Skeletal muscle satellite cell (primary cell): ENCODE measurements at regions not wholly inside any gene's neighbourhood (a gene's known extent, or its start where the extent isn't known, plus 50 kb on each side); places are given as distances from the start of the nearest gene placed in this dataset.

ENCODE experiments used
- H3K27me3 ChIP-seq: 2 replicates; pipeline ENCODE4 v1.7.0; 2013; ENCODE audit warnings: low read length; ENCODE audit not compliant: control insufficient read depth, insufficient read depth
- H3K36me3 ChIP-seq: 2 replicates; pipeline ENCODE4 v1.7.0; 2013; ENCODE audit warnings: mild to moderate bottlenecking, control low read depth, low read length; ENCODE audit not compliant: insufficient read depth
- H3K4me1 ChIP-seq: 2 replicates; pipeline ENCODE4 v1.7.0; 2013; ENCODE audit warnings: low read length; ENCODE audit not compliant: control insufficient read depth, insufficient read depth
- H3K4me2 ChIP-seq: 2 replicates; pipeline ENCODE4 v1.7.0; 2013; ENCODE audit warnings: mild to moderate bottlenecking, low read length
- H3K4me3 ChIP-seq: 2 replicates; pipeline ENCODE4 v1.7.0; 2013; ENCODE audit warnings: low read length
- H3K9ac ChIP-seq: 2 replicates; pipeline ENCODE4 v1.7.0; 2013; ENCODE audit warnings: mild to moderate bottlenecking, low read depth, low read length, moderate library complexity
- H3K9me3 ChIP-seq: replicated peaks from 2 replicates; pipeline ENCODE4 v1.7.0; 2013; ENCODE audit warnings: mild to moderate bottlenecking, control low read depth, low read length

GRCh38 chr7:92992483-92992882, 125.3 kb downstream of the SAMD9 start:
- Histone ChIP-seq H3K36me3 (no peaks in the 10 kb centered on the region), H3K4me3 (no peak overlapping the region), H3K9me3 (no peaks in the 10 kb centered on the region), H3K4me1 (peaks cover 1% of the 10 kb centered on the region), H3K4me2 (no peak overlapping the region), H3K27me3 (no peaks in the 10 kb centered on the region), H3K9ac (no peak overlapping the region)

GRCh38 chr7:92991190-92991589, 126.6 kb downstream of the SAMD9 start:
- H3K4me1 ChIP-seq, result peaks cover 4% of the 10 kb centered on the region
- no peaks in the 10 kb centered on the region for H3K9me3 ChIP-seq
- H3K9ac ChIP-seq, result no peak overlapping the region
- no peak overlapping the region for H3K4me3 ChIP-seq
- no peaks in the 10 kb centered on the region for H3K27me3 ChIP-seq
- H3K4me2 ChIP-seq, result no peak overlapping the region
- no peaks in the 10 kb centered on the region for H3K36me3 ChIP-seq

- H3K4me3 ChIP-seq, result no peak overlapping the region
- no peaks in the 10 kb centered on the region for H3K9me3 ChIP-seq
- H3K4me2 ChIP-seq, result no peak overlapping the region
- H3K36me3 ChIP-seq, result no peaks in the 10 kb centered on the region
- peaks cover 4% of the 10 kb centered on the region for H3K4me1 ChIP-seq
- H3K27me3 ChIP-seq, result no peaks in the 10 kb centered on the region
- H3K9ac ChIP-seq, result no peak overlapping the region
Observed at GRCh38 chr7:92988941-92989545, 128.7 kb downstream of the SAMD9 start.

DNA sequence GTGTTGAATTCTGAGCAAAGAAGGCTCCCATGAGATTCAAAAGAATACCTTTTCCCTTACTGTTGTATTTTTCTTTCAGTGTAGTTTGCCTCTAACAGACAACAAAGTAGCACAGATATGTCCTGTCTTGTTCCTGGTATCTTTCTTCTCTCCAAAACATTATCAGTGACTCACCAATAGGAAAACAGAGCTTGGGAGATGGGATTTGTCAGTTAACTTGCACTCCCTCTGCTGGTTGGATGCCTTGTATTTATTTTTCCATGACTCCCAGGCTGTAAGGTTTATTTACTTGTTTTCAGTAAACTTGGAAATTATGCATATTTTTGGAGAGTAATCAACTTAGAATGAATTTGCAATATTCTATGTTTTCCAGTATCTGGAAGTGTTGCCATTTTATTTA, 129.7 kb downstream of the SAMD9 start:
- Histone ChIP-seq H3K27me3 (no peaks in the 10 kb centered on the region), H3K9me3 (no peaks in the 10 kb centered on the region), H3K36me3 (no peaks in the 10 kb centered on the region), H3K9ac (no peak overlapping the region), H3K4me3 (no peak overlapping the region), H3K4me2 (no peak overlapping the region), H3K4me1 (peaks cover 4% of the 10 kb centered on the region)

- Histone ChIP-seq H3K4me2 (no peak overlapping the region), H3K36me3 (no peaks in the 10 kb centered on the region), H3K9me3 (no peaks in the 10 kb centered on the region), H3K9ac (no peak overlapping the region), H3K4me3 (no peak overlapping the region), H3K27me3 (no peaks in the 10 kb centered on the region), H3K4me1 (peaks cover 4% of the 10 kb centered on the region)
Observed at GRCh38 chr7:92987538-92987937, 130.2 kb downstream of the SAMD9 start.

DNA sequence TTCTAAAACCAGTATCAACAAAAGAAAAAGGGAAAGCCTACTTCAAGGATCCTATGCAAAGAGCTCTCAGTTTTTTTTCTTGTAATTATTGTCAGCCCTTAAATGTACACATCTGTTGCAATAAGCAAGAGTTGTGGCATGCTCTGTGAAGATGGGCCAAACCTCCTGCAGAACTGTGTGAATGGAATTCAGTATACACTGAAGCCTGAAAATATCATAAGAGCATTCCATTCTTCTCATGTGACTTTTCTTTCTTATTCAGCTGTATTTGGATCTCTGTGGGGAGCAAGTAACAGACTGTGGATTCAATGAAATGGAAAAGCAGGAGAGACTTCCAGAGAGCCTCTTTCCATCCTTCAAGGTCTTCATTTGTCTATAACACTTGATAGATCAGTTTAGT, 130.7 kb downstream of the SAMD9 start:
- H3K9me3 ChIP-seq, result no peaks in the 10 kb centered on the region
- H3K36me3 ChIP-seq, result no peaks in the 10 kb centered on the region
- no peak overlapping the region for H3K4me3 ChIP-seq
- H3K4me2 ChIP-seq, result no peak overlapping the region
- no peaks in the 10 kb centered on the region for H3K27me3 ChIP-seq
- H3K9ac ChIP-seq, result no peak overlapping the region
- peaks cover 4% of the 10 kb centered on the region for H3K4me1 ChIP-seq

DNA sequence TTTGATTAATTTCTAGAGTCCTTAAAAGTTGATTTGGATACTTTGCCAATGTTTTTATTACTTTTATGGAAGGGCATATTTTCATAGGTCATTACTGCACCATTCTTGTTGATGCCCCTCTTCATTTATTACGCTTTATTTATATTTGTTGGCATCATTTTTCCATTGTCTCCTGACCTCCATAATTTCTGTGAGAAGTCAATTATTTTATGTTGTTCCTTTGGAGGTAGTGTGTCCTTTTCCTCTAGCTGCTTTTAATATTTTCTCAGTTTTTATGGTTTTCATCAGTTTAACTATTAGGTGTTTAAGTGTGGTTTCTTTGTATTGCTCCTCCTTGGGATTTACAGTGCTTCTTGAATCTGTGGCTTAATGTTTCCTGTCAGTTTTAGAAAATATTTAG, 134.9 kb downstream of the SAMD9 start:
- Histone ChIP-seq H3K27me3 (no peaks in the 10 kb centered on the region), H3K9me3 (peaks cover 6% of the 10 kb centered on the region), H3K4me3 (no peak overlapping the region), H3K4me2 (no peak overlapping the region), H3K9ac (no peak overlapping the region), H3K4me1 (peaks cover 4% of the 10 kb centered on the region), H3K36me3 (no peaks in the 10 kb centered on the region)

GRCh38 chr7:92976931-92977330, 140.6 kb upstream of the CDK6 start:
- Histone ChIP-seq H3K4me3 (no peak overlapping the region), H3K9ac (no peak overlapping the region), H3K27me3 (no peaks in the 10 kb centered on the region), H3K4me1 (peaks cover 11% of the 10 kb centered on the region), H3K4me2 (no peak overlapping the region), H3K36me3 (no peaks in the 10 kb centered on the region), H3K9me3 (peaks cover 9% of the 10 kb centered on the region)

DNA sequence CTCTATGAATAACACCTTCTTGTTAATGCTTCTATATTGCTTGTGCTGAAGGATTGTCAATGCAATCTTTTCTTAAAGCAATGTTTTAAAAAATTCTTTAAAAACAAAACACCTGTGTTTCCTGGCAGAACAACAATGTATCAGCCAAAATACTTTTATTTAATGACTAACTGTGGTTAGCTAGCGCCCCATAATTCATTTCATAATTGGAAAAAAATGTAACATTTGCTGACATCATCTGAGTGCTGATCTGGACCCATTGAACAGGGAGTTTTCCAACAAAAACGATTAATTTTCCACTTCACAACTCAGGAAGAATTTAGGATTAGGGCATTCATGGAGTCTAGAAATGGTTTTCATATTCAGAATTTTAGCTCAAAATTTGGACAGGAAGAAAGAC, 137.6 kb upstream of the CDK6 start:
- Histone ChIP-seq H3K4me3 (no peak overlapping the region), H3K9me3 (peaks cover 4% of the 10 kb centered on the region), H3K9ac (peak overlapping the region; percentile 31), H3K36me3 (no peaks in the 10 kb centered on the region), H3K4me1 (peaks cover 11% of the 10 kb centered on the region), H3K27me3 (no peaks in the 10 kb centered on the region), H3K4me2 (peak overlapping the region; percentile 35)

- peak overlapping the region; percentile 31 for H3K9ac ChIP-seq
- H3K4me2 ChIP-seq, result peak overlapping the region; percentile 35
- H3K4me1 ChIP-seq, result peaks cover 11% of the 10 kb centered on the region
- H3K27me3 ChIP-seq, result no peaks in the 10 kb centered on the region
- peaks cover 4% of the 10 kb centered on the region for H3K9me3 ChIP-seq
- H3K36me3 ChIP-seq, result no peaks in the 10 kb centered on the region
- H3K4me3 ChIP-seq, result no peak overlapping the region
Observed at GRCh38 chr7:92973293-92973731, 136.9 kb upstream of the CDK6 start.

DNA sequence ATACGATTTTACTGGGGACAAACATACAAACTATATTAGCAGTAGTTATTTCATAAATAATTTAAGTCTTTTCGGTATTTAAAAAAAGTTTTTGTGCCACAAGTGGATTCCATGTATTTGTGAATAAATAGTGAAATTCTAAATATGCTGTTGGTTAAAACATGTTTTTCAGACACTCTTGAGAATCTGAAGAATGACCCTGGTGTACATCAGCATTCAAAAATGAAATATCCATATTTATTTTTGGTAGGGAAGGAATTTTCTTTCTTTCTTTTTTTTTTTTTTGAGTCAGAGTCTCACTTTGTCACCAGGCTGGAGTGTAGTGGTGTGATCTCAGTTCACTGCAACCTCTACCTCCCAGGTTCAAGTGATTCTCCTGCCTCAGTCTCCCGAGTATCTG, 136.1 kb upstream of the CDK6 start:
- H3K27me3 ChIP-seq, result no peaks in the 10 kb centered on the region
- H3K9me3 ChIP-seq, result peaks cover under 1% of the 10 kb centered on the region
- no peak overlapping the region for H3K9ac ChIP-seq
- no peak overlapping the region for H3K4me3 ChIP-seq
- no peaks in the 10 kb centered on the region for H3K36me3 ChIP-seq
- no peak overlapping the region for H3K4me2 ChIP-seq
- H3K4me1 ChIP-seq, result peaks cover 11% of the 10 kb centered on the region

- H3K4me3 ChIP-seq, result no peak overlapping the region
- H3K27me3 ChIP-seq, result no peaks in the 10 kb centered on the region
- peaks cover 8% of the 10 kb centered on the region for H3K4me1 ChIP-seq
- no peak overlapping the region for H3K4me2 ChIP-seq
- no peaks in the 10 kb centered on the region for H3K36me3 ChIP-seq
- H3K9ac ChIP-seq, result no peak overlapping the region
- H3K9me3 ChIP-seq, result no peaks in the 10 kb centered on the region
Observed at GRCh38 chr7:92969061-92969460, 132.7 kb upstream of the CDK6 start.
